ENCODE measurements at regions not wholly inside any gene's neighbourhood (a gene's known extent, or its start where the extent isn't known, plus 50 kb on each side); places are given as distances from the start of the nearest gene placed in this dataset.

DNA sequence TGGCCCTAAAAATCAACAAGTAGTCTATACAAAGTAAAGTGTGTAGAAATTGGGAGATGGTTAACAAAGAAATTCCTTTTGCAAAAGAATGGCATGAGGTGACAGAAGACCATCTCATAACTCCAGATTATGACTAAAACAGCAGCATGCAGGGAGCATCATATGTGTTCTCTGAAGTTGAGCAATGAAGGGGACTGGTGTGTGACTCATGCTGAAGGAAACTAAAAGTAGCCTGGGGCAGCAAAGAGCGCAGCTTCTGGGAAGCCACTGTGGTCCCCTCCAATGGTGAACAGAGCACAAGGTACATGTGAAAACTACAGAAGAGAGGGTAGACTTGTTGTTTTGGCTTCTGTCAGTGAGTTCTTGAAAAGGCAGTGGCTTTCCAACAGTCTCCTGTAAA is 133.4 kb downstream of the MACC1 start:
- H3K27ac ChIP-seq (ENCODE audit: low read depth, low read length, poor library complexity, severe bottlenecking), result no peak overlapping the region
- no peaks in the 10 kb centered on the region for H3K4me1 ChIP-seq (ENCODE audit: insufficient read depth, low read length, severe bottlenecking)
- H3K9me2 ChIP-seq (ENCODE audit: low read depth, low read length), result no peaks in the 10 kb centered on the region
- no peaks in the 10 kb centered on the region for H3K9me3 ChIP-seq (ENCODE audit: low read length)
- no peaks in the 10 kb centered on the region for H3K36me3 ChIP-seq (ENCODE audit: insufficient read depth, low read length)
- H3F3A ChIP-seq (ENCODE audit: insufficient read depth, low read length), result no peaks in the 10 kb centered on the region
- no peaks in the 10 kb centered on the region for H3K27me3 ChIP-seq (ENCODE audit: insufficient read depth, low read length)
- no peaks in the 10 kb centered on the region for H4K20me1 ChIP-seq (ENCODE audit: insufficient read depth, low read length)
- no peak overlapping the region for H3K9ac ChIP-seq (ENCODE audit: low read length)
- no peak overlapping the region for H2AFZ ChIP-seq (ENCODE audit: low read length)
- TF ChIP-seq, protein P1, sequence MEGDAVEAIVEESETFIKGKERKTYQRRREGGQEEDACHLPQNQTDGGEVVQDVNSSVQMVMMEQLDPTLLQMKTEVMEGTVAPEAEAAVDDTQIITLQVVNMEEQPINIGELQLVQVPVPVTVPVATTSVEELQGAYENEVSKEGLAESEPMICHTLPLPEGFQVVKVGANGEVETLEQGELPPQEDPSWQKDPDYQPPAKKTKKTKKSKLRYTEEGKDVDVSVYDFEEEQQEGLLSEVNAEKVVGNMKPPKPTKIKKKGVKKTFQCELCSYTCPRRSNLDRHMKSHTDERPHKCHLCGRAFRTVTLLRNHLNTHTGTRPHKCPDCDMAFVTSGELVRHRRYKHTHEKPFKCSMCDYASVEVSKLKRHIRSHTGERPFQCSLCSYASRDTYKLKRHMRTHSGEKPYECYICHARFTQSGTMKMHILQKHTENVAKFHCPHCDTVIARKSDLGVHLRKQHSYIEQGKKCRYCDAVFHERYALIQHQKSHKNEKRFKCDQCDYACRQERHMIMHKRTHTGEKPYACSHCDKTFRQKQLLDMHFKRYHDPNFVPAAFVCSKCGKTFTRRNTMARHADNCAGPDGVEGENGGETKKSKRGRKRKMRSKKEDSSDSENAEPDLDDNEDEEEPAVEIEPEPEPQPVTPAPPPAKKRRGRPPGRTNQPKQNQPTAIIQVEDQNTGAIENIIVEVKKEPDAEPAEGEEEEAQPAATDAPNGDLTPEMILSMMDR (IDR thresholded peaks at IDR 0.05; ENCODE audit: low read length), result no peak
- TF ChIP-seq EZH2 (IDR thresholded peaks at IDR 0.05; ENCODE audit: borderline replicate concordance, low read length), result no peak
- no peaks in the 10 kb centered on the region for H3K79me2 ChIP-seq (ENCODE audit: insufficient read depth, low read length)
- H3K4me3 ChIP-seq (ENCODE audit: low read depth, low read length, poor library complexity, severe bottlenecking), result no peak overlapping the region
- no peak overlapping the region for H3K4me2 ChIP-seq (ENCODE audit: low read length)

GRCh38 chr7:20079080-20079479 is 138.1 kb downstream of the MACC1 start:
- H3K4me3 ChIP-seq (ENCODE audit: low read depth, low read length, poor library complexity, severe bottlenecking), result no peak overlapping the region
- H3K9ac ChIP-seq (ENCODE audit: low read length), result no peak overlapping the region
- H3K4me1 ChIP-seq (ENCODE audit: insufficient read depth, low read length, severe bottlenecking), result no peaks in the 10 kb centered on the region
- H3K9me2 ChIP-seq (ENCODE audit: low read depth, low read length), result no peaks in the 10 kb centered on the region
- H3K79me2 ChIP-seq (ENCODE audit: insufficient read depth, low read length), result no peaks in the 10 kb centered on the region
- no peaks in the 10 kb centered on the region for H3K27me3 ChIP-seq (ENCODE audit: insufficient read depth, low read length)
- H3K36me3 ChIP-seq (ENCODE audit: insufficient read depth, low read length), result no peaks in the 10 kb centered on the region
- no peak overlapping the region for H3K27ac ChIP-seq (ENCODE audit: low read depth, low read length, poor library complexity, severe bottlenecking)
- H4K20me1 ChIP-seq (ENCODE audit: insufficient read depth, low read length), result no peaks in the 10 kb centered on the region
- H3K9me3 ChIP-seq (ENCODE audit: low read length), result no peaks in the 10 kb centered on the region
- H3F3A ChIP-seq (ENCODE audit: insufficient read depth, low read length), result no peaks in the 10 kb centered on the region
- H3K4me2 ChIP-seq (ENCODE audit: low read length), result no peak overlapping the region
- no peak overlapping the region for H2AFZ ChIP-seq (ENCODE audit: low read length)
- no peak for TF ChIP-seq EZH2 (IDR thresholded peaks at IDR 0.05; ENCODE audit: borderline replicate concordance, low read length)
- TF ChIP-seq, protein P1 (IDR thresholded peaks at IDR 0.05; ENCODE audit: low read length), result no peak

GRCh38 chr7:20076835-20077234 is 140.3 kb downstream of the MACC1 start:
- H3K9me2 ChIP-seq (ENCODE audit: low read depth, low read length), result no peaks in the 10 kb centered on the region
- no peak overlapping the region for H3K4me2 ChIP-seq (ENCODE audit: low read length)
- TF ChIP-seq, protein P1 (IDR thresholded peaks at IDR 0.05; ENCODE audit: low read length), result no peak
- no peak for TF ChIP-seq EZH2 (IDR thresholded peaks at IDR 0.05; ENCODE audit: borderline replicate concordance, low read length)
- H4K20me1 ChIP-seq (ENCODE audit: insufficient read depth, low read length), result no peaks in the 10 kb centered on the region
- no peaks in the 10 kb centered on the region for H3K27me3 ChIP-seq (ENCODE audit: insufficient read depth, low read length)
- no peak overlapping the region for H3K27ac ChIP-seq (ENCODE audit: low read depth, low read length, poor library complexity, severe bottlenecking)
- H3F3A ChIP-seq (ENCODE audit: insufficient read depth, low read length), result no peaks in the 10 kb centered on the region
- no peak overlapping the region for H2AFZ ChIP-seq (ENCODE audit: low read length)
- no peaks in the 10 kb centered on the region for H3K4me1 ChIP-seq (ENCODE audit: insufficient read depth, low read length, severe bottlenecking)
- H3K9ac ChIP-seq (ENCODE audit: low read length), result no peak overlapping the region
- no peak overlapping the region for H3K4me3 ChIP-seq (ENCODE audit: low read depth, low read length, poor library complexity, severe bottlenecking)
- no peaks in the 10 kb centered on the region for H3K79me2 ChIP-seq (ENCODE audit: insufficient read depth, low read length)
- no peaks in the 10 kb centered on the region for H3K36me3 ChIP-seq (ENCODE audit: insufficient read depth, low read length)
- H3K9me3 ChIP-seq (ENCODE audit: low read length), result no peaks in the 10 kb centered on the region
